ENCODE measurements at regions not wholly inside any gene's neighbourhood (a gene's known extent, or its start where the extent isn't known, plus 50 kb on each side); places are given as distances from the start of the nearest gene placed in this dataset.

- DNase-seq (ENCODE audit: low read depth in 1 of 2, low spot score in 1 of 2): no peak
Observed at GRCh38 chr6:170100046-170100445, 190.8 kb downstream of the DLL1 start.

DNA sequence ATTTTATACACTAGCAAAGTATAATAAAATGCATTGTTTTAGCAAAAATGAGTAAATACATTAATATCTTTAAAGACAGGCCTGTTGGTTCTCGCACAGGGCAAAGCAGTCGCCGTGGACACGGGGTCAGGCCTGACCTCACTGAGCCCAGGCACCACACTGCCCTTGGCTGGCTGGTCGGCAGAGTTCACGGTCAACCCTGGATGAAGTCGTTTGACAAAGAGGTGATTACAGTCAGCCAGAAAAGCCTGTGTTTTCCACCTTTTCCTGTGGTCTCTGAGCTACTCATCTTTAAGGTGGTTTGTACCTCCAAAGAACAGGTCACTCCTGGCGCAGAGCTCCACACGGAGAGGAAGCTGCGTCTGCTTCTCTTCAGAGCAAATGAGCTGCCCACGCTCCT, 191.5 kb downstream of the DLL1 start:
- DNase-seq (ENCODE audit: low read depth in 1 of 2, low spot score in 1 of 2): no peak

- DNase-seq (ENCODE audit: low read depth in 1 of 2, low spot score in 1 of 2): peak in 1 of 2 donors; percentile 2
Observed at GRCh38 chr6:170098428-170099170, 192.3 kb downstream of the DLL1 start.

DNA sequence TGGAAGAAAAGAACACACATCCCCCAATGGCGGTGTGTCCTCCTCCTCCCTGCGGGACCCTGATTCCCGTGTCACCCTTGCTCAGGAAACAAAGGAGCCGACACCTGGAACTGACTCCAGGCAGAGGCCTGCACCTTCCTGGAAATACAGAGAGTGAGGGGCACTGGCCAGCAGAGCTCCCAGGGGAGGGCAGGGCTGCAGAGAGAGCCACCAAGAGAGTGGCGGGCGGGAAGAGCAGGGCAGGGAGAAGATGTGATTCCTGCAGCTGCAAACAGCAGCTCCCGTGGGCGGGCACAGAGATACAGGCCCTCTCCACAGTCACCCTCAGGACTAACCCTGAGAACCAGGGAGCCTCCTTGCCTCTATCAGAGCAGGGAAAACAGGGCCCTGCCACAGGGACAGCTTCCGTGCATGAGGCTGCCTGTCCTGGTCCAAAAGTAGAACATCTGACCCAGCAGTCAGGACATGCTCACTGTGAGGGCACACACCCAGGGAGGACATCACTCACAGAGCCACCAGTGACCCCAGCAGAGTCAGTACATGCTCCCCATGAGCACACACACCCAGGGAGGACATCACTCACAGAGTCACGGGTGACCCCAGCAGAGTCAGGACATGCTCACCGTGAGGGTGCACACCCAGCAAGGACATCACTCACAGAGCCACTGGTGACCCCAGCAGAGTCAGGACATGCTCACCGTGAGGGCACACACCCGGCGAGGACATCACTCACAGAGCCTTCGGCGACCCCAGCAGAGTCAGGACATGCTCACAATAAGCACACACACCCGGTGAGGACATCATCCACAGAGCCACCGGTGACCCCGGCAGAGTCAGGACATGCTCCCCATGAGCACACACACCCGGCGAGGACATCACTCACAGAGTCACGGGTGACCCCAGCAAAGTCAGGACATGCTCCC, 193.1 kb downstream of the DLL1 start:
- no peak for DNase-seq (ENCODE audit: low read depth in 1 of 2, low spot score in 1 of 2)

DNA sequence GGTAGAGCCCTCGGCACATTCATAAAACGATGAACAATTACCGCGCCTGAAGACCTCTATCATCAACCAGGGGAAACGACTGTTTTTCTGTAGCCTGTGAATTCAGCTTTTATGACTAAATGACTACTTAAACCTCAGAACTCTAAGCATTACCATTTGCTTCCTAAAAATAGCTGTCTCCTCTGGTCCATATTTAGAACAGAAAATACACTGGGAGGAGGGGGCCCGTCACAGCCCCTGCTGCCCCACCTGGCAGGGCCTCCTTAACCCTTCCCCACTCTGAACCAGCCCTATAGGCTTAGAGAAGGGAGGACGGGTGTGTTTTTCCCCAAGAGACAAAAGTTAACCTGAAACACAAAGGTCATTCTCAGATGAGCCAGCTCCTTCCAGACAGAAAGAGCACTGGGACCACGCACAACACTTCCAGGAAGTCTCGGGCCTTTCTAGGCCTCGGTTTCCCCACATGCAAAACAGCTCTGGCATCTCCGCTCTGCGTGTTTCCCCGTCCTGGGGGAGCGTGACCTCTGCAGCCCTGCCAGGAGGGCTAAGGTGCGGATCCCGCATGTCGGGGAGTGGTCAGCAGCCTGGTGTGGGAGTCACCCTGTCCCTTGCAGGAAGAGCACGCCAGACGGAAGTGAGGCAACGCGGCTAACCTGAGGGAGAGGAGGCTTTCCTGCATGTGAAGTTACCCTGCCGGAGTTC, 193.9 kb downstream of the DLL1 start:
- peak in 1 of 2 donors; percentile 2 for DNase-seq (ENCODE audit: low read depth in 1 of 2, low spot score in 1 of 2)

GRCh38 chr6:170096191-170096802, 194.6 kb downstream of the DLL1 start:
- no peak for DNase-seq (ENCODE audit: low read depth in 1 of 2, low spot score in 1 of 2)

DNA sequence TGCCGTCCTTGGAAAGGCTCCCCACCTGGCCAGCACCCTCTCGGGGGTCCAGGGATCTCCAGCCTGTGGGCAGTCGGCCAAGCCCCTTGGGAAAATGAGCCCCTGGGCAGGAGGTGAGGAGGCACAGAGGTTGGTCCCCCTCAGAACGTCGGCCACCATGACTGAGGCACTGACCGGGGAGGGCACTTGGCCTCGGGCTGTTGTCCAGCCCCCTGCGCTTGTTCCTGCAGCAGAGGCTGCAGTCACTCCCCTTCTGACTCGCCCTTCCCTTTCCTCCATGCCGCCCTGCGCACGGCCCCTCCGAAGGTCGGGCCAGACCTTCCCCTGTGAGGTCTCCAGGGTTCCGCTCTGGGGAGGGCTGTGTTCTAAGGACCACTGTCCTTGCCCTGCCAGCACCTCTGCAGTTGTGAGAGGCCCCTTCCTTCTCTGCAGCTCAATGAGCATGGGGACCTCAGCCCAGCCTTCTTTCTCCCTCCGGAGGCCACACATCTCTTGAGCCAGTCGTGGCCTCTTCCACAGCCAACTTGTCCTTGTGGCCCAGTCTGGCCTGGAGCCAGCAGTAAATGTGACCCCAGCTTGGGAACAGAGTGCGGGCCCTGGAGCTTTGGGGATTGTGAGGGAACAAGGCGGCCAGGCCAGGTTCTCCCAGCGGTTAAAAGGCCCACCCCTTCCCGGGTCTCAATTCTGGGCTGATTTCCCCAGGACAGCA, 195.5 kb downstream of the DLL1 start:
- DNase-seq (ENCODE audit: low read depth in 1 of 2, low spot score in 1 of 2): peak in 1 of 2 donors; percentile 3

DNA sequence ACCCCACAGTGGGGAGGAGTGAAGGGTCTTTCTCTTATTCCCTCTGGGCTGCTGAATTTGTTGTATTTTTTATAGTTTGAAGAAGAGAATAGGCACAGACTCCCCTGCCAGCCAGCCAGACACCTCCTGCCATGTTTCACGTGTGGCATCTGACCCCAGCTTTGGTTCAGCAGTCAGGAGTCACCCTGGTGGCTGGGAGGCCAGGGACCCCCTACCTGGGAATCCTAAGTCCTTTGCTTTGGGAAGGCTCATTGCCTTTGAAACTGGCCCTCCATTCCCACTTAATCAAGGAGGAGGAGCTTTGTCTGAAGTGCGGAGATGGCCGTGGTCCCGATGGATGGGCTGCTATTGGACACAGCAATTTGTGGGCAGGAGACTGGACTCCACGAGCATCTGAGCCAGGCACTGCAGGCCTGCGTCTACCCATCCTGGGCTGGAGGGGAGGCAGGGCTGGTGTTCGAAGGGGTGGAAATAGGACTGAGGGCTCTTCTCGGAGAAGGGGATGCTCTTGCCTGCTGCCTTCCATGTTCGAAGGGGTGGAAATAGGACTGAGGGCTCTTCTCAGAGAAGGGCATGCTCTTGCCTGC, 196.1 kb downstream of the DLL1 start:
- DNase-seq (ENCODE audit: low read depth in 1 of 2, low spot score in 1 of 2): peak in 1 of 2 donors; percentile 2

DNA sequence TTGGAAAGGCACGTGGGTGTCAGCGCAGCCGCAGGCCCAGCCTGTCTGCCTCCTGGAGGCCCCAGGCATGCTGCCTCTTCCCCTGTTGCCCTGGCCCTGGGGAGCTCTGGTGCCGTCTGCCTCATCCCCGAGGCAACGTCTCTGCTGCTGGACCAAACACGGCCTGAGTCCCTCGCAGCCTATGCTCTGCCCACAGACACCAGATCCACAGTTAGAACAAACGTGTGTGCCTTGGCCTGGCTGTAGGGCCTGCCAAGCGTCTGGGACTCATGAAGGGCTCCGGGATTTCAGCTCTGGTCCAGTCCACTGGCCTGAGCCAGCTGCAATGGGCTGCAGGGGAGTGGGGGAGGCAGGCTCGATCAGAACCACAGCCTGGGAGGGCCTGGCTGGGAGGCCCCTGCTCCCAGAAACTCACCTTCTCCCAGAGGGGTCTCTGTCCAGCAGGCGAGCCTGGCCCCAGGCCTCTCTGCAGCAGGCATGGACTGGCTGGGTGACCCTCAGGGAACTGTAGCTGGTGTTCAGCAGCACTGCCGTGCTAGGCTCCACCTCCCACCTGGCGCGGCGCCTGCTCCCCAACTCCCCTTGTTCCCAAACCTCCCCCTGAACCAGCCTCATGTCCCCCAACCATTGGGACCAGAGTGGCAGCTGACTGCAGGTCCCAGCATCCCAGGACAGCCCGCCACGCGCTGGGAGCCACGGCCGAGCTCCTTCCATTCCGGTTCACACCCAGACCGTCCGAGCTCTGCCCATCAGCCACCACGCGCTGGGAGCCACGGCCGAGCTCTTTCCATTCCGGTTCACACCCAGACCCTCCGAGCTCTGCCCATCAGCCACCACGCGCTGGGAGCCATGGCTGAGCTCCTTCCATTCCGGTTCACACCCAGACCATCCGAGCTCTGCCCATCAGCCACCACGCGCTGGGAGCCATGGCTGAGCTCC, 197.0 kb downstream of the DLL1 start:
- DNase-seq (ENCODE audit: low read depth in 1 of 2, low spot score in 1 of 2): peak in 1 of 2 donors; percentile 3

GRCh38 chr6:170093276-170093657, 197.6 kb downstream of the DLL1 start:
- no peak for DNase-seq (ENCODE audit: low read depth in 1 of 2, low spot score in 1 of 2)

DNA sequence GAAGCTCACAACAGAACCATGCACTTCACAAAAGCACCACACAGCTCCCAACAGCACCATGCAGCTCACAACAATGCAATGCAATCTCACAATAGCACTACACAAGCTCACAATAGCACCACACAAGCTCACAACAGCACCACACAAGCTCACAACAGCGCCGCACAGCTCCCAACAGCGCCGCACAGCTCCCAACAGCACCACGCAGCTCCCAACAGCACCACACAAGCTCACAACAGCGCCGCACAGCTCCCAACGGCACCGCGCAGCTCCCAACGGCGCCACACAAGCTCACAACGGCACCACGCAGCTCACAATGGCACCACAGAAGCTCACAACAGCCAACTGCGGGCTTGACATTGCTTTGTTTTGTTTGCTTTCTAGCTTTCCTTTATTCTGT, 198.1 kb downstream of the DLL1 start:
- DNase-seq (ENCODE audit: low read depth in 1 of 2, low spot score in 1 of 2): no peak

DNA sequence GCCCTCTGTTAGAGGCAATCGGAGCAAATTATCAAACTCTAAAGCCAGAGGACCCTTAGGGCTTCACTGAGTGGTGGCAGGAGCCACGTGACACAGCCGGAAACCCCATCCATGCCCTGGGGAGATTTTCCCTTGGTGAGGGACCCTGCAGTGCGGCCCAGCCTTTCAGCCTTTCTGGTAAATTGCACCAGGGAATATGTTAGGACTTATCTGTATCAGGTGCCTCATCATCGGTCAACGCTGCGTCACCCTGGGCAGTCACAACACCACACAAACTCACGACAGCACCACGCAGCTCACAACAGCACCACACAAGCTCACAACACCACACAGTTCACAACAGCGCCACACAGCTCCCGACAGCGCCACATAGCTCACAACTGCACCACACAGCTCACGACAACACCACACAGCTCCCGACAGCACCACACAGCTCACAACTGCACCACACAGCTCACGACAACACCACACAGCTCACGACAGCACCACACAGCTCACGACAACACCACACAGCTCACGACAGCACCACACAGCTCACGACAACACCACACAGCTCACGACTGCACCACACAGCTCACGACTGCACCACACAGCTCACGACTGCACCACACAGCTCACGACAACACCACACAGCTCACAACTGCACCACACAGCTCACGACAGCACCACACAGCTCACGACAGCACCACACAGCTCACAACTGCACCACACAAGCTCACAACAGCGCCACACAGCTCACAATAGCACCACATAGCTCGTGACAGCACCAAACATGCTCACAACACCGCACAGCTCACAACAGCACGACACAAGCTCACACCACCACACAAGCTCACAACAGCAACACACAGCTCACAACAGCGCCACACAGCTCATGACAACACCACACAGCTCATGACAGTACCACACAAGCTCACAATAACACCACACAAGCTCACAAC, 199.0 kb downstream of the DLL1 start:
- no peak for DNase-seq (ENCODE audit: low read depth in 1 of 2, low spot score in 1 of 2)

GRCh38 chr6:170091000-170091638, 199.8 kb downstream of the DLL1 start:
- no peak for DNase-seq (ENCODE audit: low read depth in 1 of 2, low spot score in 1 of 2)

- no peak for DNase-seq (ENCODE audit: low read depth in 1 of 2, low spot score in 1 of 2)
Observed at GRCh38 chr6:170090561-170090960, 200.3 kb downstream of the DLL1 start.

DNA sequence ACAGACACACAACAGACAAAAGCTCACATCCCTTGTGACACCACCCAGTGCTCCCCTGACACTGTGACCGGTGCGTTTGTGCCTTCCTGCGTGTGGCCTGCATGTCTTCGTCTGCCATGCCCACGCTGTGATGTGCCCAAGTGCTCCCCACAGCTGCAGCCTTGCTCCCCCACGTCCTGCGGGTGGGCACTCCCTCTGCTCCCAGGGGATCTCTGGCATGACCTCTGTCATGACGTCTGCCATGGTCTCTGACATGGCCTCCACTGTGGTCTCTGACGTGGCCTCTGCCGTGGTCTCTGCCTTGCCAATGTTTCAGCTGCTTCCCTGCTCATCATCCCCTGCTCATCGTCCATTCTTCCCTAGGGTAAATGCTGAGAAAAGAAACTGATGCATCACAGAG, 200.9 kb downstream of the DLL1 start:
- no peak for DNase-seq (ENCODE audit: low read depth in 1 of 2, low spot score in 1 of 2)

DNA sequence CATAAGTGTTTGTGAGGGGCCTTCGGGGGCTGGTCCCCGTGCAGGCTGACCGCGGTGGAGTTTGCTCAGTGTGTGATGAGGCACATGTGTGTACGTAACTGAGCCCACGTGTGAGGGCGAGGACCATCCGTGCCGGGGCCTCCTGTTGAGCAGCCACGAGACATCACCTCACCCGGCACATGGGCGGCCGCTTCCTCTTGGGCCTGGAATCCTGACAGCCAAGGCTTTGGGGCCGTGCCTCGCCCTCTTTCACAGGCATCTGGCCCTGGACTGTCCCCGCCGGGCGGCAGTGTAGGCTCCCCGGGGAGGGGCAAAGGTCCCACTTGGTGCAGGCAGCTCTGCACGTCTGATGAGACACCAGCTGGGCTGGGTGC, 202.3 kb downstream of the DLL1 start:
- peak in 1 of 2 donors; percentile 3 for DNase-seq (ENCODE audit: low read depth in 1 of 2, low spot score in 1 of 2)

GRCh38 chr6:170087941-170088581, 202.8 kb downstream of the DLL1 start:
- peak in 1 of 2 donors; percentile 43 for DNase-seq (ENCODE audit: low read depth in 1 of 2, low spot score in 1 of 2)

Measured in activated T-helper 1 cell treated with anti-CD3 and anti-CD28 coated beads, Interleukin-2, amount 50 U/mL, for 16 hours (primary cell).